Epithelial cell of esophagus (primary cell): ENCODE measurements at regions not wholly inside any gene's neighbourhood (a gene's known extent, or its start where the extent isn't known, plus 50 kb on each side); places are given as distances from the start of the nearest gene placed in this dataset.

ENCODE experiments used
- DNase-seq: peaks from one replicate; pipeline ENCODE4 v3.0.0; 2010; ENCODE audit warnings: low read depth
- H3K4me3 ChIP-seq: 2 replicates; pipeline ENCODE4 v1.5.1; 2011; ENCODE audit warnings: mild to moderate bottlenecking, low read length, control low read depth
- TF ChIP-seq, protein P1 (sequence below): IDR thresholded peaks from 2 replicates; pipeline ENCODE4 v1.5.1; 2011; ENCODE audit warnings: low read depth, mild to moderate bottlenecking, low read length, control low read depth, inconsistent platforms; ENCODE audit not compliant: insufficient read depth; ENCODE audit errors: missing control alignments

GRCh38 chr4:179831274-179831673, 2389.0 kb upstream of the AGA start:
- TF ChIP-seq, protein P1, sequence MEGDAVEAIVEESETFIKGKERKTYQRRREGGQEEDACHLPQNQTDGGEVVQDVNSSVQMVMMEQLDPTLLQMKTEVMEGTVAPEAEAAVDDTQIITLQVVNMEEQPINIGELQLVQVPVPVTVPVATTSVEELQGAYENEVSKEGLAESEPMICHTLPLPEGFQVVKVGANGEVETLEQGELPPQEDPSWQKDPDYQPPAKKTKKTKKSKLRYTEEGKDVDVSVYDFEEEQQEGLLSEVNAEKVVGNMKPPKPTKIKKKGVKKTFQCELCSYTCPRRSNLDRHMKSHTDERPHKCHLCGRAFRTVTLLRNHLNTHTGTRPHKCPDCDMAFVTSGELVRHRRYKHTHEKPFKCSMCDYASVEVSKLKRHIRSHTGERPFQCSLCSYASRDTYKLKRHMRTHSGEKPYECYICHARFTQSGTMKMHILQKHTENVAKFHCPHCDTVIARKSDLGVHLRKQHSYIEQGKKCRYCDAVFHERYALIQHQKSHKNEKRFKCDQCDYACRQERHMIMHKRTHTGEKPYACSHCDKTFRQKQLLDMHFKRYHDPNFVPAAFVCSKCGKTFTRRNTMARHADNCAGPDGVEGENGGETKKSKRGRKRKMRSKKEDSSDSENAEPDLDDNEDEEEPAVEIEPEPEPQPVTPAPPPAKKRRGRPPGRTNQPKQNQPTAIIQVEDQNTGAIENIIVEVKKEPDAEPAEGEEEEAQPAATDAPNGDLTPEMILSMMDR: no peak
- DNase-seq: no peak
- H3K4me3 ChIP-seq: no peak overlapping the region

DNA sequence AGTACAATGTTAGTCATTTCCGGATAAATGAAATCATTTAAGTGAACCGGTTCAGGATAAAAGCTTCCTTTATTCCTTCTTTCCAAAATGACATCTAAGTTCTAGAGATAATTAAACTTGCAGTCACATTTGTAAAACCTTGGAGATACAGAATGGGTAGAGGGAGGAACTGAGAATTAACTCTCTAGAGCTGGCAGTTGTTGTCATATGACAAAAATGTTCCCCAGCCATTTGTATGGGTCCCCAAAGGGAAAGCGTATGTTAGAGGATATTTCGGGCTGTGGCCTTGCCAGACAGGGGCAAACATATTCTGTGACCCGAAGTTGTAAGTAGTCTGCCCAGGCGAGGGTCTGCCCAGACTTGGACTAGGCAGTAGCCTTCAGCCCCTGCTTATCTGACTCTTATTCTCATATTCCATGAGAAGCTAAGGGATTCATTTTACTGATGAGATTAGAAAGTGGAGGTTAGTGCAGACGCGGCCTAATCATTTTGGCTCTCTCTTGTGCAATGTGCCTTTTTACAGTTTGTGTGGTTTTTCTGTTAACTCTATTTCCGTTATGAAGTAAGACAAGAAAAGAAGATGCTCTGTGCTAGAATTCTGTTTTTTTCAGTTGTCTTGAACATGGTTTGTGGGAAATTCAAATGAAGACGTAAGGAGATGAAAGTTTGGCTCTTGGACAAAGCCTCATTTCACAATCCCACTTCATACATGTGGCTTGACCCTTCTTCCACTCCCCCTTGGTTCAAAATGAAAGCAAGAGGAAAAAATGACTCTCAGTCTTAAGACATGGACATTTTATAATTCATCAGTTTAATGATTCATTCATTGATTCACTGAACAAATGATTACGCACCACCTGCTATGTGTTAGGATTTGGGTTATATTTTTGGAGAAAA, 2394.2 kb upstream of the AGA start:
- H3K4me3 ChIP-seq: no peak overlapping the region
- no peak for DNase-seq
- TF ChIP-seq, protein P1: no peak

DNA sequence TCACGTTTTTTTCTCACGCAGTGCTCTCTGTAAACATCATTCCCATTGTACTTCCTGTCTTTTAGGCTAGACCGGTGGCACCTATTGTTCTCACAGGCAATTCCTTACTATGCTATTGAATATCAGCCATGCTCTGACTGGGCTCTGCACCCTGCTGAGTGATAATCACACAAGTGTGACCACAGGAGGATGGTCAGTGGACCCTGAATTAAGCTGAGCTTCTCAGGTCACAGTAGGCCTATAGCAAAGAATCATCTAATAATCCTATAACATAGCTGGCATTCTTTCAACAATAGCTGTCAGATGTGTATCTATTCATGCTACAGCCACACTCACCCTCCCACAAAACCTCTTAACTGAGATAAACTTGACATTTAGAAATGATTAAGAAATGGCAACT, 2399.8 kb upstream of the TENM3 start:
- TF ChIP-seq, protein P1: no peak
- no peak overlapping the region for H3K4me3 ChIP-seq
- DNase-seq: no peak

DNA sequence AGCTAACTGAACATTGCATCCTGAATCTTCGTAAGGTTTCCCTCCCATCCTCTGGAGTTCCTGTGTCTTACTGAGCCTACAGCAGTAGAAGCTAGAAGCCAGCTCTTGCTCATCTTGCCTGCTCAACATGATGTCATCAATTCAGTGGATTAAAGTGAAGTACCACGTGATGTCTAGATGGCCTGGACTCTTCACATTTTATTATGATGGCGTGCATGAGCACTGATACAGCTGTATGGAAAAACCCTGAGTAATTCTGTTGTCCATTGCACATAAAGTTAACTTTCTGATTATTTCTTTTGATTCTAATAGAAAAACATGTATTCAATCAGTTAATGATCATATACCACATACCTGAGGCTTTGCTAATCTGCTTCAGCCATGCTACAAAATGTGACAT, 2387.7 kb upstream of the TENM3 start:
- TF ChIP-seq, protein P1: no peak
- peak; percentile 14 for DNase-seq

DNA sequence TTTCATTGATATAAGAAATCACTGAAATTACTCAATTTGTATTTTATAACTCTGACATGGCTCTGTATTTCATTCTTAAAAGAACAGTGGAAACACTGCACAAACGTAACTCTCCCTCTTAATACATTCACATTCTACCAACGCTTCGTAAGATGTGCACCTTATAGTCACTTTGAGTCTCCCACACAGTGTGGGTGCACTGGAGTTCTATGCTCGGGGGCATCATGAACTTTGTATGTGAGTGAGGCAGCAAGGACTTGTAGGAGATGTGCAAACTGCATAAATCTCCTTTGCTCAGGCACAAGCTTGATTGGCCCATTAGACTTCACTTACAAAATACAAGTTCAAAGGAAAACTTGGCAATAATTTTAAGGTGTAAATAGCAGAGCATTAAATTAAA, 2385.0 kb upstream of the TENM3 start:
- no peak for DNase-seq
- H3K4me3 ChIP-seq: no peak overlapping the region
- TF ChIP-seq, protein P1: no peak

More for the DNA sequence above, 2387.7 kb upstream of the TENM3 start:
- no peak overlapping the region for H3K4me3 ChIP-seq

- TF ChIP-seq, protein P1: peak; percentile 81
- no peak overlapping the region for H3K4me3 ChIP-seq
- peak; percentile 71 for DNase-seq
Observed at GRCh38 chr4:179867300-179867878, 2375.8 kb upstream of the TENM3 start.
